Left ventricle myocardium inferior (tissue), 1 donor: ENCODE measurements at regions not wholly inside any gene's neighbourhood (a gene's known extent, or its start where the extent isn't known, plus 50 kb on each side); places are given as distances from the start of the nearest gene placed in this dataset.
"Not testable (repeated sequence)": the region's sequence is repeated elsewhere in the genome, so short reads cannot be mapped to it uniquely, and the experiment has no call there.

Experiments used
- DNase-seq: peaks from one replicate; pipeline ENCODE4 v3.0.0-alpha.2; 2020
- H3K27ac ChIP-seq: fragments of 200-600 bp; replicated peaks from 2 replicates; pipeline ENCODE4 v1.8.0; 2021
- H3K27me3 ChIP-seq: fragments of 200-600 bp; 2 replicates; pipeline ENCODE4 v1.8.0; 2021; ENCODE audit warnings: low read depth
- H3K36me3 ChIP-seq: fragments of 200-600 bp; 2 replicates; pipeline ENCODE4 v1.8.0; 2021
- H3K4me1 ChIP-seq: fragments of 200-600 bp; 2 replicates; pipeline ENCODE4 v1.8.0; 2021
- H3K4me3 ChIP-seq: fragments of 200-600 bp; 2 replicates; pipeline ENCODE4 v1.8.0; 2021; ENCODE audit warnings: mild to moderate bottlenecking, moderate library complexity
- H3K9me3 ChIP-seq: fragments of 200-600 bp; replicated peaks from 2 replicates; pipeline ENCODE4 v1.8.0; 2021
- CTCF ChIP-seq: fragments of 200-600 bp; IDR thresholded peaks from 2 replicates; pipeline ENCODE4 v1.8.0; 2021; ENCODE audit warnings: antibody characterized with exemption, mild to moderate bottlenecking, borderline replicate concordance
- intact Hi-C: fragments of 100-400 bp; cut with micrococcal nuclease; formaldehyde crosslinking; loops from one replicate; pipeline ENCODE4 v1.11.0; 2022
- donor health status: DM: no; HTN: yes; CAD: no; lungs with severe emphysema.

- intact Hi-C loops: no loop called here
- H3K4me3 ChIP-seq: no peak overlapping the region
- no peak for TF ChIP-seq CTCF
- H3K36me3 ChIP-seq: peaks cover 7% of the 10 kb centered on the region
- H3K27me3 ChIP-seq: no peaks in the 10 kb centered on the region
- DNase-seq: no peak
- peaks cover 14% of the 10 kb centered on the region for H3K9me3 ChIP-seq
- H3K4me1 ChIP-seq: no peaks in the 10 kb centered on the region
- H3K27ac ChIP-seq: no peak overlapping the region
Measured at GRCh38 chr3:178950676-178951075, 120.9 kb downstream of the ZMAT3 start.

GRCh38 chr3:178949896-178950295 is 121.7 kb downstream of the ZMAT3 start:
- DNase-seq: no peak
- intact Hi-C loops: no loop called here
- Histone ChIP-seq H3K27ac (no peak overlapping the region), H3K9me3 (peaks cover 17% of the 10 kb centered on the region), H3K4me3 (no peak overlapping the region), H3K4me1 (no peaks in the 10 kb centered on the region), H3K27me3 (no peaks in the 10 kb centered on the region), H3K36me3 (peaks cover 7% of the 10 kb centered on the region)
- no peak for TF ChIP-seq CTCF

GRCh38 chr3:178948546-178948945 is 123.1 kb downstream of the ZMAT3 start:
- no peak for TF ChIP-seq CTCF
- Histone ChIP-seq H3K4me3 (no peak overlapping the region), H3K4me1 (no peaks in the 10 kb centered on the region), H3K36me3 (peaks cover 7% of the 10 kb centered on the region), H3K9me3 (peaks cover 17% of the 10 kb centered on the region), H3K27ac (no peak overlapping the region), H3K27me3 (no peaks in the 10 kb centered on the region)
- intact Hi-C loops: no loop called here
- DNase-seq: no peak

GRCh38 chr3:178947738-178948137 is 123.9 kb downstream of the ZMAT3 start:
- TF ChIP-seq CTCF: peak; percentile 53
- Histone ChIP-seq H3K27me3 (no peaks in the 10 kb centered on the region), H3K4me3 (no peak overlapping the region), H3K36me3 (peaks cover 7% of the 10 kb centered on the region), H3K9me3 (peaks cover 17% of the 10 kb centered on the region), H3K27ac (no peak overlapping the region), H3K4me1 (no peaks in the 10 kb centered on the region)
- intact Hi-C loops: no loop called here
- no peak for DNase-seq

GRCh38 chr3:178942261-178942660 is 129.3 kb downstream of the ZMAT3 start:
- DNase-seq, H3K9me3 ChIP-seq, H3K27ac ChIP-seq, H3K4me3 ChIP-seq, H3K4me1 ChIP-seq, H3K27me3 ChIP-seq, H3K36me3 ChIP-seq, intact Hi-C loops: not testable (repeated sequence)

GRCh38 chr3:178930116-178930515 is 141.5 kb downstream of the ZMAT3 start:
- H3K4me3 ChIP-seq: no peak overlapping the region
- peaks cover 6% of the 10 kb centered on the region for H3K36me3 ChIP-seq
- no peak for TF ChIP-seq CTCF
- H3K9me3 ChIP-seq: peaks cover 83% of the 10 kb centered on the region
- intact Hi-C loops: no loop called here
- no peaks in the 10 kb centered on the region for H3K27me3 ChIP-seq
- H3K4me1 ChIP-seq: no peaks in the 10 kb centered on the region
- no peak for DNase-seq
- H3K27ac ChIP-seq: no peak overlapping the region
